RWPE2 (cell line): ENCODE measurements at regions not wholly inside any gene's neighbourhood (a gene's known extent, or its start where the extent isn't known, plus 50 kb on each side); places are given as distances from the start of the nearest gene placed in this dataset.

Experiments used
- ATAC-seq: fragments of 200-7000 bp; cut with Tn5 transposase; 3 replicates; pipeline ENCODE4 v1.9.1; 2021; ENCODE audit warnings: low read depth
- DNase-seq: peaks from one replicate; pipeline ENCODE4 v3.0.0-alpha.2; 2020; ENCODE audit warnings: low spot score
- H3K27ac ChIP-seq: fragments of 450-650 bp; 2 replicates; pipeline ENCODE4 v1.5.1; 2017; ENCODE audit warnings: mild to moderate bottlenecking; ENCODE audit not compliant: poor library complexity, severe bottlenecking
- H3K27me3 ChIP-seq: fragments of 250-450 bp; sonication (Bioruptor Pico); 2 replicates; pipeline ENCODE4 v1.5.1; 2021; ENCODE audit warnings: mild to moderate bottlenecking, moderate library complexity; ENCODE audit not compliant: insufficient read depth, poor library complexity, severe bottlenecking
- H3K36me3 ChIP-seq: fragments of 250-450 bp; sonication (Bioruptor Pico); 2 replicates; pipeline ENCODE4 v1.5.1; 2020; ENCODE audit warnings: low read depth, mild to moderate bottlenecking, moderate library complexity
- H3K4me1 ChIP-seq: fragments of 250-450 bp; sonication (Bioruptor Pico); 2 replicates; pipeline ENCODE4 v1.5.1; 2021; ENCODE audit warnings: mild to moderate bottlenecking, moderate library complexity; ENCODE audit not compliant: insufficient read depth, poor library complexity, severe bottlenecking
- H3K4me3 ChIP-seq: fragments of 250-450 bp; sonication (Bioruptor Pico); 2 replicates; pipeline ENCODE4 v1.5.1; 2021; ENCODE audit warnings: mild to moderate bottlenecking, moderate library complexity; ENCODE audit not compliant: severe bottlenecking
- H3K9me3 ChIP-seq: fragments of 250-450 bp; sonication (Bioruptor Pico); 2 replicates; pipeline ENCODE4 v1.5.1; 2021; ENCODE audit warnings: mild to moderate bottlenecking, moderate library complexity; ENCODE audit not compliant: severe bottlenecking
- TF ChIP-seq, protein P1 (sequence below): fragments of 450-650 bp; IDR thresholded peaks from one replicate; pipeline ENCODE4 v1.5.1; 2017; ENCODE audit warnings: mild to moderate bottlenecking, moderate library complexity; ENCODE audit not compliant: poor library complexity, severe bottlenecking

DNA sequence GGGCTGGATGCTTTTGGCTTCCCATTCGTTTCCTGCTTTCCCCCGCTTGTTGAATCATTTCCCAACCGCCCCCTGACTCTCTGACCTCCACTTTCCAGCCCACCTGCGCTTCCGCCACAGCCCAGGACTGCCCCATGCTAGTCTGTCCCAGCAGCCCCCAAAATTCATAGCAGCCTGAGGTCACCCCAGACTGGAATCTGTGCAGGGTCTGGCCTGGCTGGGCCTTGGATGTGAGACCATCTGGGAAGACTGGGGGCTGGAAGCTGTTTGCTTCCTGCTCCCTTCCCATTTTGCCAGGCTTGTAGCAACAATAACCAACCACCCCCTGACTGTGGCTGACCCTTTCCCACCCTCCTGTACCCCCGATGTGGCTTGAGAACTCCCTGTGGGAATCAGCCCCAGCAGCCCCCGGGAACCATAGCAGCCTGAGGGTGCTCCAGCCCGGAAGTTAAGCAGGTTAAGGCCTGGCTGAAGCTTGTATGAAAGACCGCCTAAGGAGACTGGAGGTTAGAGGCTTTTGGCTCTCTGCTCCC is 2290.8 kb downstream of the TP53TG3F start:
- Histone ChIP-seq H3K9me3 (peaks cover 15% of the 10 kb centered on the region), H3K27ac (no peak overlapping the region), H3K4me1 (no peaks in the 10 kb centered on the region), H3K36me3 (no peaks in the 10 kb centered on the region), H3K27me3 (no peaks in the 10 kb centered on the region), H3K4me3 (no peak overlapping the region)
- TF ChIP-seq, protein P1, sequence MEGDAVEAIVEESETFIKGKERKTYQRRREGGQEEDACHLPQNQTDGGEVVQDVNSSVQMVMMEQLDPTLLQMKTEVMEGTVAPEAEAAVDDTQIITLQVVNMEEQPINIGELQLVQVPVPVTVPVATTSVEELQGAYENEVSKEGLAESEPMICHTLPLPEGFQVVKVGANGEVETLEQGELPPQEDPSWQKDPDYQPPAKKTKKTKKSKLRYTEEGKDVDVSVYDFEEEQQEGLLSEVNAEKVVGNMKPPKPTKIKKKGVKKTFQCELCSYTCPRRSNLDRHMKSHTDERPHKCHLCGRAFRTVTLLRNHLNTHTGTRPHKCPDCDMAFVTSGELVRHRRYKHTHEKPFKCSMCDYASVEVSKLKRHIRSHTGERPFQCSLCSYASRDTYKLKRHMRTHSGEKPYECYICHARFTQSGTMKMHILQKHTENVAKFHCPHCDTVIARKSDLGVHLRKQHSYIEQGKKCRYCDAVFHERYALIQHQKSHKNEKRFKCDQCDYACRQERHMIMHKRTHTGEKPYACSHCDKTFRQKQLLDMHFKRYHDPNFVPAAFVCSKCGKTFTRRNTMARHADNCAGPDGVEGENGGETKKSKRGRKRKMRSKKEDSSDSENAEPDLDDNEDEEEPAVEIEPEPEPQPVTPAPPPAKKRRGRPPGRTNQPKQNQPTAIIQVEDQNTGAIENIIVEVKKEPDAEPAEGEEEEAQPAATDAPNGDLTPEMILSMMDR, result no peak
- no peak for ATAC-seq
- DNase-seq, result no peak

DNA sequence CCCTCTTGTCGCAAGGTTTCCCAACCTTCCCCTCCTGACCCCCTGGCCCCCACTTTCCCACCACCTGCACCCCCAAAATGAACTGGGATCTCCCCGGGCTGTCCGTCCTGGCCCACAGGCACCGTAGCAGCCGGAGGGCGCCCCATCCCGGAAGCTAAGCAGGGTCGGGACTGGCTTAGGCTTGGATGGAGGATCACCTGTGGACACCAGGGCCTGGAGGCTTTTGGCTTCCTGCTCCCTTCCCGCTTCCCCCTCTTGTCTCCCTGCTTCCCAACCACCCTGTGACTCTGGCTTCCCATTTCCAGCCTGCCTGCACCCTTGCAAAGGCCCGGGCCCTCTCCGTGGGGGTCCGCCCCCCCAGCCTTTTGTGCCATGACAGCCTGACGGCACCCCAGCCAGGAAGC is 2291.3 kb downstream of the TP53TG3F start:
- H3K4me3 ChIP-seq, result no peak overlapping the region
- TF ChIP-seq, protein P1, result no peak
- no peaks in the 10 kb centered on the region for H3K36me3 ChIP-seq
- DNase-seq (no peak), ATAC-seq (no peak)
- H3K4me1 ChIP-seq, result no peaks in the 10 kb centered on the region
- no peak overlapping the region for H3K27ac ChIP-seq
- H3K27me3 ChIP-seq, result no peaks in the 10 kb centered on the region
- H3K9me3 ChIP-seq, result peaks cover 15% of the 10 kb centered on the region

DNA sequence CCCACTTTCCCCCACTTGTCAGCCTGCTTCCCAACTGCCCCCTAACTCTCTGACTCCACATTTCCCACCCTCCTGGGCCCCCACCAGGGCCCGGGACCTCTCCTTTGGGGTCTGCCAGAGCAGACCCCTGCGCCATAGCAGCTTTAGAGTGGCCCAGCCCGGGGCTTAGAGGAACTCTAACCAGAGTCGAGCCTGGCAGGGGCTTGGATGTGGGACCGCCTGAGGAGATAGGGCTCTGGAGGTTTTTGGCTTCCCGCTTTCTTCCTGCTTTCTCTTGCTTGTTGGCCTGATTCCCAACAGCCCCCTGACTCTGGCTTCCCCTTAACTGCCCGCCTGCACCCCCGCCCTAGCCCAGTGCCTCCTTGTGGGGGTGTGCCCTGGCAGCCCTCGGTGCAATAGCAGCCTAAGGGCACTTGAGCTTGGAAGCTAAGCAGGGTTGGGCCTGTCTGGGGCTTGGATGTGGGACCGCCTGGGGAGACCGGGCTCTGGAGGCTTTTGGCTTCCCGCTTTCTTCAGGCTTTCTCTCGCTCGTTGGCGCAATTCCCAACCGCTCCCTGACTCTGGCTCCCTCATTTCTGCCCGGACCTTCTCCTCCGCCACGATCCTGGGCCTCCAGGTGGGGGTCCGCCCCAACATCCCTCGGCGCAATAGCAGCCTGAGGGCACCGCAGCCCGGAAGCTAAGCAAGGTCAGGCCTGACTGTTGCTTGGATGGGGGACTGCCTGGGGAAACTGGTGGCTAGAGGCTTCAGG is 2292.0 kb downstream of the TP53TG3F start:
- no peak for DNase-seq
- Histone ChIP-seq H3K9me3 (peaks cover 15% of the 10 kb centered on the region), H3K27ac (no peak overlapping the region), H3K4me1 (no peaks in the 10 kb centered on the region), H3K27me3 (no peaks in the 10 kb centered on the region), H3K4me3 (no peak overlapping the region), H3K36me3 (no peaks in the 10 kb centered on the region)
- ATAC-seq, result no peak
- TF ChIP-seq, protein P1, result no peak

DNA sequence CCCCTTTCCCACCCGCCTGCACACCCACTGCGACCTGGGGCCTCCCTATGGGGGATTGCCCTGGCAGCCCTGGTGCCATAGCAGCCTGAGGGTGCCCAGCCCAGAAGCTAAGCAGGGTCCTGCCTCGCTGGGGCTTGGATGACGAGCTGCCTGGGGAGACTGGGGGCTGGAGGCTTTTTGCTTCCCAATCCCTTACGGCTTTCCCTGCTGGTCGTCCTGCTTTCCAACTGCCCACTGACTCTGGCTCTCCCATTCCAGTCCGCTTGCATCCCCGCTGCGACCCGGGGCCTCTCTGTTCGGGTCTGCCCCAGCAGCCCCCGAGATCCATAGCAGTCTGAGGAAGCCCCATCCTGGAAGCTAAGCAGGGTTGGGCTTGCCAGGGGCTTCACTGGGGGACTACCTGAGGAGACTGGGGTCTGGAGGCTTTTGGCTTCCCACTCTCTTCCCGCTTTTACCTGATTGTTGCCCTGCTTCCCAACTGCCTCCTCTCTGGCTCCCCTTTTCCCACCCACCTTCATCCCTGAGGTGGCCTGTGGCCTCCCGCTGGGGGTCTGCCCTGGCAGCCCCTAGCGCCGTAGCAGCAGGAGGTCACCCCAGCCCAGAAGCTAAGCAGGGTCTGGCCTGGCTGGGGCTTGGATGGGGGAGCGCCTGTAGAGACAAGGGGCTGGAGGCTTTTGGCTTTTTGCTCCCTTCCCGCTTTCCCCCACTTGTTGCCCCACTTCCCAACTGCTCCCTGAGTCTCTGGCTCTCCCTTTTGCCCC is 2292.8 kb downstream of the TP53TG3F start:
- no peak overlapping the region for H3K27ac ChIP-seq
- no peaks in the 10 kb centered on the region for H3K27me3 ChIP-seq
- peaks cover 16% of the 10 kb centered on the region for H3K9me3 ChIP-seq
- H3K4me1 ChIP-seq, result no peaks in the 10 kb centered on the region
- ATAC-seq (no peak), DNase-seq (no peak)
- H3K4me3 ChIP-seq, result no peak overlapping the region
- TF ChIP-seq, protein P1, result no peak
- H3K36me3 ChIP-seq, result no peaks in the 10 kb centered on the region
